ENCODE measurements at regions not wholly inside any gene's neighbourhood (a gene's known extent, or its start where the extent isn't known, plus 50 kb on each side); places are given as distances from the start of the nearest gene placed in this dataset.
"Not testable (repeated sequence)": the region's sequence is repeated elsewhere in the genome, so short reads cannot be mapped to it uniquely, and the experiment has no call there.

GRCh38 chr20:29427201-29428060 is 1830.0 kb upstream of the DEFB115 start:
- DNase-seq: peak; percentile 52

- DNase-seq: no peak
Measured at GRCh38 chr20:29430531-29430930, 1826.9 kb upstream of the DEFB115 start.

GRCh38 chr20:29440721-29441120 is 1816.7 kb upstream of the DEFB115 start:
- not testable (repeated sequence) for DNase-seq

- peak; percentile 20 for DNase-seq
Measured at GRCh38 chr20:29443206-29443781, 1814.2 kb upstream of the DEFB115 start.

GRCh38 chr20:29443819-29444218 is 1813.6 kb upstream of the DEFB115 start:
- peak; percentile 30 for DNase-seq

GRCh38 chr20:29445050-29445907 is 1812.2 kb upstream of the DEFB115 start:
- DNase-seq: peak; percentile 57

- peak; percentile 11 for DNase-seq
Measured at GRCh38 chr20:29447517-29448484, 1809.7 kb upstream of the DEFB115 start.

GRCh38 chr20:29448806-29449470 is 1808.5 kb upstream of the DEFB115 start:
- DNase-seq: no peak

- DNase-seq: no peak
Measured at GRCh38 chr20:29452186-29452585, 1805.3 kb upstream of the DEFB115 start.

GRCh38 chr20:29456987-29457693 is 1800.3 kb upstream of the DEFB115 start:
- not testable (repeated sequence) for DNase-seq

GRCh38 chr20:29472606-29473005 is 1784.9 kb upstream of the DEFB115 start:
- DNase-seq: no peak

GRCh38 chr20:29492840-29493239 is 1764.6 kb upstream of the DEFB115 start:
- DNase-seq: not testable (repeated sequence)

GRCh38 chr20:29496767-29497166 is 1760.7 kb upstream of the DEFB115 start:
- DNase-seq: not testable (repeated sequence)

- peak; percentile 49 for DNase-seq
Measured at GRCh38 chr20:29497261-29497671, 1760.2 kb upstream of the DEFB115 start.

GRCh38 chr20:29497684-29498083 is 1759.8 kb upstream of the DEFB115 start:
- DNase-seq: peak; percentile 4

- not testable (repeated sequence) for DNase-seq
Measured at GRCh38 chr20:29500738-29501137, 1756.7 kb upstream of the DEFB115 start.

GRCh38 chr20:29514634-29515033 is 1742.8 kb upstream of the DEFB115 start:
- not testable (repeated sequence) for DNase-seq

- not testable (repeated sequence) for DNase-seq
Measured at GRCh38 chr20:29516847-29517246, 1740.6 kb upstream of the DEFB115 start.

GRCh38 chr20:29519610-29520241 is 1737.7 kb upstream of the DEFB115 start:
- DNase-seq: not testable (repeated sequence)

- DNase-seq: not testable (repeated sequence)
Measured at GRCh38 chr20:29533566-29534177, 1723.8 kb upstream of the DEFB115 start.

Data from stimulated activated CD4-positive, alpha-beta T cell treated with anti-CD3 and anti-CD28 coated beads, Interleukin-15, amount 100 ng/mL, for 24 hours (primary cell).